ENCODE measurements at regions not wholly inside any gene's neighbourhood (a gene's known extent, or its start where the extent isn't known, plus 50 kb on each side); places are given as distances from the start of the nearest gene placed in this dataset.

DNA sequence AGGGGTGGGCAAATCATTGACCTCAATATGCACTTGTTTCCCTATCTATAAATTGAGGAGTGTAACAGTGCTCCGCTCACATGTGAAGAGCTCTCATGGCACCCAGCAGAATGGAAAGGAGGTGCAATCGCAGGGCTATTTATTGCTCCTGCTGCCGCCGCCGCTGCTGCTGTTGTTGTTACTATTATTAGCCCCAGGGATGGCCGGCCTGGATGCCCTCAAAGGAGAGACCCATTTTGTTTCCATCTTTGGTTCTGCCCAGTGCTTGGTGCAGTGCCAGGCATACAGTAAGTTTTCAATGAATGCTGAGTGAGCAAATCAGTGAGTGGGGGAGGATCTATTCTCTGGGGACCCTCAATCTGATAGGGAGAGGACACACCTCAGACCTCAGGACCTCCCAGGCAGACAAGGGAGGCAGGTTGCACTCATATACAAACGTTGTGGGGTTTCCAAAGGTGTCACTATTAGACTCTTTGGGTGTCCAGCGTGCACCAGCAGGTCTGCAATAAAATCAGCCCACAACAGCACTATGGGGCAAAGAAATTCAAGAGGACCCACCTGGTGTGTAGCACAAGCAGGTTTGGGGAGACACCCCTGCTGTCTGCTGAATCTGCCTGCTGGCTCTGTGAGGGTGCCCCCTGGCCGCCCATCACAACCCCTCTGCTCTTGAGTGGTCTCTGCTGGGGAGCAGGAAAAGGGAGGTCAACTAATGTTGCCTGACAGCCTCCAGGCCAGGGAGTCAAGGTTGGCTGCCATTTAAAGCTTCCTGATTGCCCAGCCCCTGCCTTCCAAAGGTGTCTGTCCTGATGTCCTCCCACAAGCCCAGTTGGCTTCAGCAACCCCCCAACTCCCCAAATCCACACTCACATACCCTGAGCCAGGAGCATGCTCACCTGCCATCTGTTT is 136.3 kb downstream of the ACTL8 start:
- TF ChIP-seq, protein P1, sequence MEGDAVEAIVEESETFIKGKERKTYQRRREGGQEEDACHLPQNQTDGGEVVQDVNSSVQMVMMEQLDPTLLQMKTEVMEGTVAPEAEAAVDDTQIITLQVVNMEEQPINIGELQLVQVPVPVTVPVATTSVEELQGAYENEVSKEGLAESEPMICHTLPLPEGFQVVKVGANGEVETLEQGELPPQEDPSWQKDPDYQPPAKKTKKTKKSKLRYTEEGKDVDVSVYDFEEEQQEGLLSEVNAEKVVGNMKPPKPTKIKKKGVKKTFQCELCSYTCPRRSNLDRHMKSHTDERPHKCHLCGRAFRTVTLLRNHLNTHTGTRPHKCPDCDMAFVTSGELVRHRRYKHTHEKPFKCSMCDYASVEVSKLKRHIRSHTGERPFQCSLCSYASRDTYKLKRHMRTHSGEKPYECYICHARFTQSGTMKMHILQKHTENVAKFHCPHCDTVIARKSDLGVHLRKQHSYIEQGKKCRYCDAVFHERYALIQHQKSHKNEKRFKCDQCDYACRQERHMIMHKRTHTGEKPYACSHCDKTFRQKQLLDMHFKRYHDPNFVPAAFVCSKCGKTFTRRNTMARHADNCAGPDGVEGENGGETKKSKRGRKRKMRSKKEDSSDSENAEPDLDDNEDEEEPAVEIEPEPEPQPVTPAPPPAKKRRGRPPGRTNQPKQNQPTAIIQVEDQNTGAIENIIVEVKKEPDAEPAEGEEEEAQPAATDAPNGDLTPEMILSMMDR (IDR thresholded peaks at IDR 0.05; ENCODE audit: control insufficient read depth, extremely low read depth, insufficient read depth), result no peak
- no peak for DNase-seq (ENCODE audit: low read depth)
- no peak overlapping the region for H3K4me3 ChIP-seq (ENCODE audit: low read depth, low read length)

DNA sequence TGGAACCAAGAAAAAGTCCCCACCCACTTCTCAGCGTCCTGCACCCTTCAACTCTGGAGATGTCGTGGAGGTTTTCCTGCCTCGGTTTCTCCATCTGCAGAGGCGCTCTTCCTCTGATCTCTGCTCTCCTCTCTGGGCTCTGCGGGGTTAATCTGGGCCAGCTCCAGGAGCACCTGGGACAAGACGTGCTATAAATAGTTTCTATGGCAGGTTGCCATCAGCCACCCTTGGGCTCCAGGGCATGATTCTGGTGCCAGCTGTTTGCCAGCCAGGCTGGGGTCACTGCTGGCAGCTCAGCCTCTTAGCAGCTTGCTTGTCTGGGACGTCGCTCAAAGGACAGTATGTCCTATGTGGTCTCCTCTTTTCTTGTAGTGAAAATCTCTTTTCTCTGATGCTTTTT is 137.1 kb downstream of the ACTL8 start:
- TF ChIP-seq, protein P1 (IDR thresholded peaks at IDR 0.05; ENCODE audit: control insufficient read depth, extremely low read depth, insufficient read depth), result no peak
- no peak overlapping the region for H3K4me3 ChIP-seq (ENCODE audit: low read depth, low read length)
- peak; percentile 43 for DNase-seq (ENCODE audit: low read depth)

DNA sequence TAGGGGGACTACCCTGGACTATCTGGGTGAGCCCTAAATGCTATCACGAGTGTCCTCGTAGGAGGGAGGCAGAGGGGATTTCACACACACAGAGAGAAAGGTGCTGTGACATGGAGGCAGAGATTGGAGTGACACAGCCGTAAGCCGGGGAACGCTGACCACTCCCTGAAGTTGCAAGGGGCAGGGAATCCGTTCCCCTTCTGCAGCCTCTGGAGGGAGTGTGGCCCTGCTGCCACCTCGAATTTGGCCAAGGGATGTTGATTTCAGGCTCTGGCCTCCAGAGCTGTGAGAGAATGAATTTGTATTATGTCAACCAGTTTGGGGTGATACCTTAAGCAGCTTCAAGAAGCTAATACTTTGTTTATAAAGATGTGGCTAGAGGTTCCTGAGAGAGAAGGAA is 137.7 kb downstream of the ACTL8 start:
- H3K4me3 ChIP-seq (ENCODE audit: low read depth, low read length), result no peak overlapping the region
- DNase-seq (ENCODE audit: low read depth), result no peak
- TF ChIP-seq, protein P1 (IDR thresholded peaks at IDR 0.05; ENCODE audit: control insufficient read depth, extremely low read depth, insufficient read depth), result no peak

DNA sequence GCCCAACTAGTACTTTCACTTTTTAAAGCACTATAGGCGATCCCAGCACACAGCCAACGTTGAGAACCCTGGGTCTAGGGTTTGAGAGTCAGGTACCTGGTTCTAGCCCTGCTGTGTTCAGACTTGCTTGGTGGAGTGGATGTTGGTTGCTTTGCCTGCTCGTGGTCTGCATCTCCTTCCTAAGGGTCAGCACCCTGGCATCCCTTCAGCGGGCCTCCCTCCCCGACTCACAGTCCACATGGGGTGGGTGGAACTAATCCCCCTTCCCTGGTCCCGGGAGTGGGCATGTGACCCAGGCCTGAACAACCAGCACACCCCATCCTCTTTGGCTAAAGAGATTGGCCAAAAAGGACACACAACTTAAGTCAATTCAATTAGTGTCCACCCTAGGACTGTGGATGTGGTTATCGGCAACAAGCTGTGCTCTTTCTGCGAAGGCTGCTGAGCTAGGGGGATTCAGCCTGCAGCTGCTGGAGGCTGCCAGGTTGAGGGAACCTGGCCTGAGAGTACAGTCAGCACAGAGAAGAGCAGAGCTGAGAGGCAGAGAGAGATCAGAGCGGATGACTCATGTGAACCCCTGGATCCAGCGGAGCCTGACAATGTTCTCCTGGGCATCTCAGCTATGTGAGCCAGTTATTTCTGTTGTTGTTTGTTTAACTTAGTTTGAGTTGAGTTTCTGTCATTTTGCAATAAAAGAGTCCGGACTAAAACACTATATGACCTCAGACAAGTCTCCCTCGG is 138.9 kb downstream of the ACTL8 start:
- no peak for DNase-seq (ENCODE audit: low read depth)
- no peak overlapping the region for H3K4me3 ChIP-seq (ENCODE audit: low read depth, low read length)
- TF ChIP-seq, protein P1 (IDR thresholded peaks at IDR 0.05; ENCODE audit: control insufficient read depth, extremely low read depth, insufficient read depth), result no peak

DNA sequence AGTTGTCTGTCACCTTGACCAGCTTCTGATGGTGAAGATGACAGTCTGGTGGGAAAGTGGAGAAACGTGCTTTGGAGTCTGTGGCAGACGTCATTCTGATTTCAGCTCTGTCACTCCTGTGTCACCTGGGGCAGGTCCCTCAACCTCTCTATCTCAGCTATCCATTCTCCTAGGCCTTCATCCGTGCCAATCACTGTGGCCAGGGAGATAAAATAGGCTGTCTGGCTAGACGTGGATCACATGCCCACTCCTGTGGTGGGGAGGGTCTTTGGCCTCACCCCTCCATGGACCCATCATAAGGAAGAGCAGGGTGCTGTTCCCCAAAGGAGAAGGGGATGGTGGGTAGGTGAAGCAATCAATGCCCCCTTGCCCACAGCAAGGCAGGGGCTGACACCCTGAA is 140.3 kb downstream of the ACTL8 start:
- TF ChIP-seq, protein P1 (IDR thresholded peaks at IDR 0.05; ENCODE audit: control insufficient read depth, extremely low read depth, insufficient read depth), result no peak
- DNase-seq (ENCODE audit: low read depth), result no peak
- no peak overlapping the region for H3K4me3 ChIP-seq (ENCODE audit: low read depth, low read length)

DNA sequence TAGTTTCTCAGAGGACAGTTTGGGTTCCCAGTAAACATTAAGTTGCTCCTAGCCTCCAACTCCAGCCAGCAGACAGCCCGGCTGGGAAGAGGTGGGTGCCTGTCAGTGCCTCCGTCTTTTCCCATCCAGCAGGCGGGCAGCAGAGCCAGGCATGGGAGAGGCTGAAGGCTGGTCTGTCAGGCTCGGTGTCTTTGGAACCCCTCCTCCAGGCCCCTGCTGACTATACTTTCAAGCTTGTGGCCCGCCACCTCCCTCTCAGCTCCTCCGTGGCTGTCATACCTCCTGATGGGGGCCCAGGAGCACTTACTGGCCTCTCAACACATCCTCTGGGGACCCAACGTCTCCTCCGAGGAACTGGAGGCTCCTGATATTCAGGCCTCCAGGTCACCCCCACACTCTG is 140.9 kb downstream of the ACTL8 start:
- TF ChIP-seq, protein P1 (IDR thresholded peaks at IDR 0.05; ENCODE audit: control insufficient read depth, extremely low read depth, insufficient read depth), result no peak
- DNase-seq (ENCODE audit: low read depth), result no peak
- no peak overlapping the region for H3K4me3 ChIP-seq (ENCODE audit: low read depth, low read length)
